Lower lobe of right lung (tissue), 2 donors: ENCODE measurements at regions not wholly inside any gene's neighbourhood (a gene's known extent, or its start where the extent isn't known, plus 50 kb on each side); places are given as distances from the start of the nearest gene placed in this dataset.

ENCODE experiments used
- ATAC-seq, 2 donors: fragments of 200-7000 bp; cut with Tn5 transposase; one replicate each; pipeline ENCODE4 v1.9.1; 2020 to 2022; ENCODE audit warnings: mild to moderate bottlenecking in 2 of 2, moderate library complexity in 2 of 2
- DNase-seq: peaks from one replicate; pipeline ENCODE4 v3.0.0-alpha.2; 2020
- H3K27ac ChIP-seq: fragments of 200-600 bp; one replicate; pipeline ENCODE4 v1.8.0; 2022
- H3K27me3 ChIP-seq: fragments of 200-600 bp; one replicate; pipeline ENCODE4 v1.8.0; 2022; ENCODE audit warnings: low read depth
- H3K36me3 ChIP-seq: fragments of 200-600 bp; one replicate; pipeline ENCODE4 v1.8.0; 2022; ENCODE audit warnings: mild to moderate bottlenecking
- H3K4me1 ChIP-seq: fragments of 200-600 bp; one replicate; pipeline ENCODE4 v1.8.0; 2022
- H3K4me3 ChIP-seq: fragments of 200-600 bp; one replicate; pipeline ENCODE4 v1.8.0; 2022; ENCODE audit warnings: mild to moderate bottlenecking
- H3K9me3 ChIP-seq: fragments of 200-600 bp; one replicate; pipeline ENCODE4 v1.8.0; 2022
- CTCF ChIP-seq: fragments of 200-600 bp; IDR thresholded peaks from one replicate; pipeline ENCODE4 v1.8.0; 2022; ENCODE audit warnings: antibody characterized with exemption, mild to moderate bottlenecking
- intact Hi-C: fragments of 100-400 bp; cut with DNase I; formaldehyde crosslinking; loops from one replicate; pipeline ENCODE4 v1.11.0; 2022
- donor health status: DM: no; HTN: yes; CAD: no; lungs with severe emphysema.

- TF ChIP-seq CTCF: no peak
- H3K4me1 ChIP-seq: no peaks in the 10 kb centered on the region
- intact Hi-C loops: no loop called here
Measured at GRCh38 chr10:129319934-129320333, 147.1 kb upstream of the MGMT start.

GRCh38 chr10:129320340-129320739 lies 146.7 kb upstream of the MGMT start:
- Histone ChIP-seq H3K4me1 (no peaks in the 10 kb centered on the region), H3K27ac (no peak overlapping the region), H3K4me3 (no peak overlapping the region), H3K27me3 (no peaks in the 10 kb centered on the region), H3K9me3 (peaks cover 18% of the 10 kb centered on the region), H3K36me3 (no peaks in the 10 kb centered on the region)
- DNase-seq: no peak
- ATAC-seq: no peak
- no peak for TF ChIP-seq CTCF
- intact Hi-C loops: no loop called here

More at GRCh38 chr10:129319934-129320333, 147.1 kb upstream of the MGMT start:
- Histone ChIP-seq H3K27ac (no peak overlapping the region), H3K9me3 (peaks cover 18% of the 10 kb centered on the region), H3K36me3 (no peaks in the 10 kb centered on the region), H3K27me3 (no peaks in the 10 kb centered on the region), H3K4me3 (no peak overlapping the region)
- ATAC-seq: no peak
- DNase-seq: no peak

GRCh38 chr10:129321727-129322126 lies 145.3 kb upstream of the MGMT start:
- DNase-seq: no peak
- no peak overlapping the region for H3K4me3 ChIP-seq
- ATAC-seq: no peak
- no peaks in the 10 kb centered on the region for H3K4me1 ChIP-seq
- TF ChIP-seq CTCF: no peak
- no peak overlapping the region for H3K27ac ChIP-seq
- H3K27me3 ChIP-seq: no peaks in the 10 kb centered on the region
- intact Hi-C loops: no loop called here
- H3K9me3 ChIP-seq: peaks cover 12% of the 10 kb centered on the region
- no peaks in the 10 kb centered on the region for H3K36me3 ChIP-seq

- no peak for ATAC-seq
- intact Hi-C loops: no loop called here
Measured at GRCh38 chr10:129322933-129323820, 143.9 kb upstream of the MGMT start.

GRCh38 chr10:129323879-129324278 lies 143.2 kb upstream of the MGMT start:
- no peak for TF ChIP-seq CTCF
- H3K4me3 ChIP-seq: no peak overlapping the region
- DNase-seq (no peak), ATAC-seq (no peak)
- H3K36me3 ChIP-seq: no peaks in the 10 kb centered on the region
- intact Hi-C loops: no loop called here
- H3K9me3 ChIP-seq: peaks cover 4% of the 10 kb centered on the region
- no peaks in the 10 kb centered on the region for H3K4me1 ChIP-seq
- H3K27me3 ChIP-seq: no peaks in the 10 kb centered on the region
- no peak overlapping the region for H3K27ac ChIP-seq

More at GRCh38 chr10:129322933-129323820, 143.9 kb upstream of the MGMT start:
- Histone ChIP-seq H3K27ac (no peak overlapping the region), H3K9me3 (peaks cover 4% of the 10 kb centered on the region), H3K4me1 (no peaks in the 10 kb centered on the region), H3K36me3 (no peaks in the 10 kb centered on the region), H3K4me3 (no peak overlapping the region), H3K27me3 (no peaks in the 10 kb centered on the region)
- no peak for DNase-seq
- TF ChIP-seq CTCF: no peak
